Neural crest cell (in vitro differentiated cells): ENCODE measurements at regions not wholly inside any gene's neighbourhood (a gene's known extent, or its start where the extent isn't known, plus 50 kb on each side); places are given as distances from the start of the nearest gene placed in this dataset.

ENCODE experiments used
- DNase-seq: peaks from one replicate; pipeline ENCODE4 v3.0.0; 2021; ENCODE audit warnings: low read depth, mixed read lengths, low spot score
- H3K27ac Mint-ChIP-seq: one replicate; pipeline ENCODE4 v1.8.0; 2021; ENCODE audit warnings: mild to moderate bottlenecking, mixed read lengths; ENCODE audit not compliant: unreplicated experiment
- H3K27me3 Mint-ChIP-seq: 2 replicates; pipeline ENCODE4 v1.8.0; 2021; ENCODE audit warnings: low read depth, mild to moderate bottlenecking, mixed read lengths
- H3K36me3 Mint-ChIP-seq: 2 replicates; pipeline ENCODE4 v1.8.0; 2021; ENCODE audit warnings: low read depth, mild to moderate bottlenecking, mixed read lengths
- H3K4me1 Mint-ChIP-seq: 2 replicates; pipeline ENCODE4 v1.8.0; 2021; ENCODE audit warnings: mixed read lengths
- H3K4me3 Mint-ChIP-seq: one replicate; pipeline ENCODE4 v1.8.0; 2021; ENCODE audit warnings: mild to moderate bottlenecking, mixed read lengths
- H3K9me3 Mint-ChIP-seq: 2 replicates; pipeline ENCODE4 v1.8.0; 2021; ENCODE audit warnings: mixed read lengths
- CTCF ChIP-seq: fragments of 200-600 bp; sonication (generic); conservative IDR thresholded peaks from 2 replicates; pipeline ENCODE4 v1.5.0; 2021; ENCODE audit warnings: antibody characterized with exemption, mild to moderate bottlenecking

GRCh38 chr2:121147766-121148165, 137.2 kb downstream of the TFCP2L1 start:
- no peak for DNase-seq
- H3K9me3 Mint-ChIP-seq: peaks cover 2% of the 10 kb centered on the region
- no peak overlapping the region for H3K27ac Mint-ChIP-seq
- no peaks in the 10 kb centered on the region for H3K27me3 Mint-ChIP-seq
- no peak overlapping the region for H3K4me3 Mint-ChIP-seq
- no peak for TF ChIP-seq CTCF
- peaks cover 4% of the 10 kb centered on the region for H3K4me1 Mint-ChIP-seq
- H3K36me3 Mint-ChIP-seq: no peaks in the 10 kb centered on the region

GRCh38 chr2:121148481-121148880, 136.5 kb downstream of the TFCP2L1 start:
- Mint-ChIP-seq H3K27me3 (no peaks in the 10 kb centered on the region), H3K9me3 (peaks cover 2% of the 10 kb centered on the region), H3K4me1 (peaks cover 4% of the 10 kb centered on the region), H3K27ac (no peak overlapping the region), H3K36me3 (no peaks in the 10 kb centered on the region), H3K4me3 (no peak overlapping the region)
- DNase-seq: no peak
- TF ChIP-seq CTCF: no peak

- DNase-seq: no peak
- Mint-ChIP-seq H3K27me3 (no peaks in the 10 kb centered on the region), H3K27ac (no peak overlapping the region), H3K9me3 (peaks cover 2% of the 10 kb centered on the region), H3K4me1 (peaks cover 2% of the 10 kb centered on the region), H3K4me3 (no peak overlapping the region), H3K36me3 (no peaks in the 10 kb centered on the region)
- no peak for TF ChIP-seq CTCF
Observed at GRCh38 chr2:121149384-121149783, 135.6 kb downstream of the TFCP2L1 start.

GRCh38 chr2:121150126-121150525, 134.9 kb downstream of the TFCP2L1 start:
- no peak for DNase-seq
- Mint-ChIP-seq H3K27me3 (no peaks in the 10 kb centered on the region), H3K27ac (no peak overlapping the region)

GRCh38 chr2:121150713-121151112, 134.3 kb downstream of the TFCP2L1 start:
- Mint-ChIP-seq H3K4me1 (no peaks in the 10 kb centered on the region), H3K27ac (no peak overlapping the region), H3K9me3 (no peaks in the 10 kb centered on the region), H3K4me3 (no peak overlapping the region), H3K36me3 (no peaks in the 10 kb centered on the region), H3K27me3 (no peaks in the 10 kb centered on the region)
- no peak for DNase-seq
- no peak for TF ChIP-seq CTCF

More at GRCh38 chr2:121150126-121150525, 134.9 kb downstream of the TFCP2L1 start:
- Mint-ChIP-seq H3K4me1 (no peaks in the 10 kb centered on the region), H3K36me3 (no peaks in the 10 kb centered on the region), H3K4me3 (no peak overlapping the region), H3K9me3 (peaks cover 2% of the 10 kb centered on the region)
- no peak for TF ChIP-seq CTCF
